ENCODE measurements at regions not wholly inside any gene's neighbourhood (a gene's known extent, or its start where the extent isn't known, plus 50 kb on each side); places are given as distances from the start of the nearest gene placed in this dataset.

DNA sequence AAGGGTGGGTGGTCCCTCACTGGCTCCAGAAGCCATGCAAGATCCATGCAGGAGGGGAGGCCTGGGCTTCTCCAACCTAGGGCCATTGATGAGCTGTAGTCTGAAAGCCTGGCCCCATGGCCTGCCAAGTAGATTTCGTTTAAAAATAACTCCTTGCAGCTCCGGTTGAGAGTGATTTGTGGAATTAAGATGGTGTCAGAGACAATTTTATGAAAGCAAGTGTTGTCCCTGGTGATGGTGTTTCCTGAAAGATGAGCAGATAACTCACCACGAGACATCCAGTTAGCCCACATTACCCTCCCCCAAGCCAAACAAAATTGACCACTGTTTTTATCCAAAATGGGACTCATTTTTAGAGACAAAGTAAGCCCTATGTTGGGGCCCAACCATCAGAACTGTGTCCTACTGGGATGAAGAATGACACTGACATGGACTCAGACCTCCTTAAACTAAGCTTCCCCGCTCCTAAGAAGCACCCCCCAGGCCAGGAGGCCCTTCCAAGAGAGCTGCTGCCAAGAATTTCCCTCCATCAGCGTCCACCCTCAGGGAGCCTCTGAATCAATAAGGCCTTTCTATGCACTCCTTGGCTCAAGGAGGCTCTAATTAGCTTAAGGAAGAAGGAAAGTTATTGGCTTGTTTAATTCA is 174.2 kb upstream of the NCAM1 start:
- DNase-seq (ENCODE audit: low spot score) (no peak), ATAC-seq (no peak), FAIRE-seq (no peak)
- Histone ChIP-seq H3K79me2 (ENCODE audit: insufficient read depth, low read length) (no peaks in the 10 kb centered on the region), H3K4me3 (replicated peaks in 1 of 3; ENCODE audit: insufficient read depth in 1 of 3, low read depth in 2 of 3, low read length in 3 of 3) (no peak overlapping the region), H3K27me3 (ENCODE audit: control insufficient read depth in 1 of 2, insufficient read depth in 2 of 2, low read length in 2 of 2) (peaks cover 2 to 6% of the 10 kb centered on the region in 2 experiments; a peak in 3 of 5 replicates), H3K36me3 (replicated peaks in 1 of 2; ENCODE audit: control insufficient read depth in 1 of 2, insufficient read depth in 2 of 2, low read length in 2 of 2) (no peaks in the 10 kb centered on the region), H3K27ac (ENCODE audit: extremely low read length, insufficient read depth, low read length) (no peak overlapping the region), H4K20me1 (ENCODE audit: insufficient read depth, low read length) (no peaks in the 10 kb centered on the region), H2AFZ (ENCODE audit: low read length) (no peak overlapping the region), H3K4me2 (ENCODE audit: low read depth, low read length) (no peak overlapping the region), H3K4me1 (ENCODE audit: insufficient read depth, low read length) (no peaks in the 10 kb centered on the region), H3K9me3 (ENCODE audit: low read length) (no peaks in the 10 kb centered on the region), H3K9ac (ENCODE audit: insufficient read depth, low read depth, low read length) (no peak overlapping the region)
- TF ChIP-seq JUND (CRISPR knock-in tag; IDR thresholded peaks at IDR 0.05) (no peak), ZNF878 (CRISPR knock-in tag; IDR thresholded peaks at IDR 0.05) (no peak), SKI (IDR thresholded peaks at IDR 0.05; ENCODE audit: partially characterized antibody) (no peak), NFATC3 (CRISPR knock-in tag; IDR thresholded peaks at IDR 0.05) (no peak), MLLT10 (CRISPR knock-in tag; IDR thresholded peaks at IDR 0.05) (no peak), ZNF253 (CRISPR knock-in tag; IDR thresholded peaks at IDR 0.05; ENCODE audit: borderline replicate concordance) (no peak), AGO1 (IDR thresholded peaks at IDR 0.05; ENCODE audit: low read depth, low read length, poor library complexity, severe bottlenecking) (no peak), SRF (IDR thresholded peaks at IDR 0.05; ENCODE audit: low read depth, low read length) (no peak), ZSCAN22 (CRISPR knock-in tag; IDR thresholded peaks at IDR 0.05) (no peak), FOXO1 (CRISPR knock-in tag; IDR thresholded peaks at IDR 0.05) (no peak), ZNF703 (CRISPR knock-in tag; IDR thresholded peaks at IDR 0.05; ENCODE audit: borderline replicate concordance) (no peak), MAFK (conservative IDR thresholded peaks at IDR 0.05 in 1 of 2, IDR thresholded peaks at IDR 0.05 in 1 of 2; ENCODE audit: low read length in 2 of 2) (no peak), ZNF768 (CRISPR knock-in tag; IDR thresholded peaks at IDR 0.05) (no peak), RFX5 (IDR thresholded peaks at IDR 0.05; ENCODE audit: low read depth, low read length) (no peak)
- TF ChIP-seq, protein P1, sequence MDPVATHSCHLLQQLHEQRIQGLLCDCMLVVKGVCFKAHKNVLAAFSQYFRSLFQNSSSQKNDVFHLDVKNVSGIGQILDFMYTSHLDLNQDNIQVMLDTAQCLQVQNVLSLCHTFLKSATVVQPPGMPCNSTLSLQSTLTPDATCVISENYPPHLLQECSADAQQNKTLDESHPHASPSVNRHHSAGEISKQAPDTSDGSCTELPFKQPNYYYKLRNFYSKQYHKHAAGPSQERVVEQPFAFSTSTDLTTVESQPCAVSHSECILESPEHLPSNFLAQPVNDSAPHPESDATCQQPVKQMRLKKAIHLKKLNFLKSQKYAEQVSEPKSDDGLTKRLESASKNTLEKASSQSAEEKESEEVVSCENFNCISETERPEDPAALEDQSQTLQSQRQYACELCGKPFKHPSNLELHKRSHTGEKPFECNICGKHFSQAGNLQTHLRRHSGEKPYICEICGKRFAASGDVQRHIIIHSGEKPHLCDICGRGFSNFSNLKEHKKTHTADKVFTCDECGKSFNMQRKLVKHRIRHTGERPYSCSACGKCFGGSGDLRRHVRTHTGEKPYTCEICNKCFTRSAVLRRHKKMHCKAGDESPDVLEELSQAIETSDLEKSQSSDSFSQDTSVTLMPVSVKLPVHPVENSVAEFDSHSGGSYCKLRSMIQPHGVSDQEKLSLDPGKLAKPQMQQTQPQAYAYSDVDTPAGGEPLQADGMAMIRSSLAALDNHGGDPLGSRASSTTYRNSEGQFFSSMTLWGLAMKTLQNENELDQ (CRISPR knock-in tag; IDR thresholded peaks at IDR 0.05; ENCODE audit: borderline replicate concordance): no peak
- TF ChIP-seq, protein P2, sequence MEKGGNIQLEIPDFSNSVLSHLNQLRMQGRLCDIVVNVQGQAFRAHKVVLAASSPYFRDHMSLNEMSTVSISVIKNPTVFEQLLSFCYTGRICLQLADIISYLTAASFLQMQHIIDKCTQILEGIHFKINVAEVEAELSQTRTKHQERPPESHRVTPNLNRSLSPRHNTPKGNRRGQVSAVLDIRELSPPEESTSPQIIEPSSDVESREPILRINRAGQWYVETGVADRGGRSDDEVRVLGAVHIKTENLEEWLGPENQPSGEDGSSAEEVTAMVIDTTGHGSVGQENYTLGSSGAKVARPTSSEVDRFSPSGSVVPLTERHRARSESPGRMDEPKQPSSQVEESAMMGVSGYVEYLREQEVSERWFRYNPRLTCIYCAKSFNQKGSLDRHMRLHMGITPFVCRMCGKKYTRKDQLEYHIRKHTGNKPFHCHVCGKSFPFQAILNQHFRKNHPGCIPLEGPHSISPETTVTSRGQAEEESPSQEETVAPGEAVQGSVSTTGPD (CRISPR knock-in tag; IDR thresholded peaks at IDR 0.05): no peak
- TF ChIP-seq, protein P3, sequence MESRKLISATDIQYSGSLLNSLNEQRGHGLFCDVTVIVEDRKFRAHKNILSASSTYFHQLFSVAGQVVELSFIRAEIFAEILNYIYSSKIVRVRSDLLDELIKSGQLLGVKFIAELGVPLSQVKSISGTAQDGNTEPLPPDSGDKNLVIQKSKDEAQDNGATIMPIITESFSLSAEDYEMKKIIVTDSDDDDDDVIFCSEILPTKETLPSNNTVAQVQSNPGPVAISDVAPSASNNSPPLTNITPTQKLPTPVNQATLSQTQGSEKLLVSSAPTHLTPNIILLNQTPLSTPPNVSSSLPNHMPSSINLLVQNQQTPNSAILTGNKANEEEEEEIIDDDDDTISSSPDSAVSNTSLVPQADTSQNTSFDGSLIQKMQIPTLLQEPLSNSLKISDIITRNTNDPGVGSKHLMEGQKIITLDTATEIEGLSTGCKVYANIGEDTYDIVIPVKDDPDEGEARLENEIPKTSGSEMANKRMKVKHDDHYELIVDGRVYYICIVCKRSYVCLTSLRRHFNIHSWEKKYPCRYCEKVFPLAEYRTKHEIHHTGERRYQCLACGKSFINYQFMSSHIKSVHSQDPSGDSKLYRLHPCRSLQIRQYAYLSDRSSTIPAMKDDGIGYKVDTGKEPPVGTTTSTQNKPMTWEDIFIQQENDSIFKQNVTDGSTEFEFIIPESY (CRISPR knock-in tag; IDR thresholded peaks at IDR 0.05): no peak
- WGBS (ENCODE audit: low lambda C conversion rate): 0% methylated on average over 5 of the region's 5 CpGs
- ChIA-PET POLR2A (no interaction called here), CTCF (ENCODE audit: low intra/inter-chr PET ratio, low total read pairs) (no interaction called here)
- intact Hi-C loops (cut with micrococcal nuclease; ENCODE audit: unreplicated experiment): no loop called here
- no TSS peak for BruUV-seq (replicated peaks)
- in situ Hi-C loops (cut with HindIII; ENCODE audit: extremely low pct_ligation_motif_present, low pct_unique_long_range_greater_than_20kb): no loop called here

Data from HepG2 (cell line).